Caco-2 (cell line): ENCODE measurements at regions not wholly inside any gene's neighbourhood (a gene's known extent, or its start where the extent isn't known, plus 50 kb on each side); places are given as distances from the start of the nearest gene placed in this dataset.

Source experiments
- BruUV-seq: library from RNA; stranded (reverse); fragments of 400-500 nt; replicated peaks from 2 replicates; lab custom pipeline; 2021; lab: Mats Ljungman, UMichigan
- CTCF ChIA-PET: fragments of 300-600 bp; sonication (Branson Sonifier 250); formaldehyde crosslinking; loops from one replicate; lab custom pipeline; 2022; ENCODE audit warnings: antibody characterized with exemption; lab: Charles Lee
- POLR2A ChIA-PET: fragments of 300-600 bp; sonication (Branson Sonifier 250); formaldehyde crosslinking; loops from one replicate; lab custom pipeline; 2022; ENCODE audit warnings: antibody characterized with exemption; lab: Charles Lee
- DNase-seq, 2 experiments: peaks; one replicate each; pipeline versions ENCODE4 v3.0.0 to v3.0.0-alpha.2; 2020 to 2022
- H3K27me3 ChIP-seq: replicated peaks from 2 replicates; pipeline ENCODE4 v1.6.0; 2011; ENCODE audit warnings: low read length; ENCODE audit not compliant: control insufficient read depth, insufficient read depth
- H3K36me3 ChIP-seq: 2 replicates; pipeline ENCODE4 v1.5.1; 2011; ENCODE audit warnings: low read length; ENCODE audit not compliant: control insufficient read depth, insufficient read depth
- H3K4me1 ChIP-seq: fragments of 250-450 bp; sonication (Bioruptor Pico); 2 replicates; pipeline ENCODE4 v1.5.1; 2020; ENCODE audit warnings: mild to moderate bottlenecking
- H3K4me3 ChIP-seq: 2 replicates; pipeline ENCODE4 v1.5.1; 2011; ENCODE audit warnings: low read depth, mild to moderate bottlenecking, control low read depth, low read length
- H3K9me3 ChIP-seq: fragments of 250-450 bp; sonication (Bioruptor Pico); 2 replicates; pipeline ENCODE4 v1.5.1; 2020; ENCODE audit warnings: mild to moderate bottlenecking, moderate library complexity
- H3K27ac Mint-ChIP-seq: one replicate; pipeline ENCODE4 v1.8.0; 2022; ENCODE audit warnings: mixed read lengths; ENCODE audit not compliant: unreplicated experiment
- H3K27me3 Mint-ChIP-seq: one replicate; pipeline ENCODE4 v1.8.0; 2022; ENCODE audit warnings: mixed read lengths; ENCODE audit not compliant: insufficient read depth, unreplicated experiment
- H3K36me3 Mint-ChIP-seq: one replicate; pipeline ENCODE4 v1.8.0; 2022; ENCODE audit warnings: mild to moderate bottlenecking, mixed read lengths; ENCODE audit not compliant: insufficient read depth, unreplicated experiment
- H3K4me1 Mint-ChIP-seq: one replicate; pipeline ENCODE4 v1.8.0; 2022; ENCODE audit warnings: low read depth, mixed read lengths; ENCODE audit not compliant: unreplicated experiment
- H3K4me3 Mint-ChIP-seq: one replicate; pipeline ENCODE4 v1.8.0; 2022; ENCODE audit warnings: mild to moderate bottlenecking, moderate library complexity, mixed read lengths; ENCODE audit not compliant: unreplicated experiment
- H3K9me3 Mint-ChIP-seq: one replicate; pipeline ENCODE4 v1.8.0; 2022; ENCODE audit warnings: mixed read lengths; ENCODE audit not compliant: unreplicated experiment
- CTCF ChIP-seq, 2 experiments: fragments of 200-600 bp in 1 of 2; IDR thresholded peaks; 1 replicate in 1 of 2; 2 replicates in 1 of 2; pipeline versions ENCODE4 v1.5.1 to v1.8.0; 2011 to 2022; ENCODE audit warnings: antibody characterized with exemption in 1 of 2, control low read depth in 1 of 2, inconsistent platforms in 1 of 2, low read depth in 1 of 2, low read length in 1 of 2, mild to moderate bottlenecking in 1 of 2, moderate library complexity in 1 of 2; ENCODE audit not compliant: insufficient read depth in 1 of 2, severe bottlenecking in 1 of 2, unreplicated experiment in 1 of 2
- intact Hi-C: fragments of 100-400 bp; cut with micrococcal nuclease; formaldehyde crosslinking; loops from one replicate; pipeline ENCODE4 v1.10.0; 2022; ENCODE audit not compliant: unreplicated experiment

DNA sequence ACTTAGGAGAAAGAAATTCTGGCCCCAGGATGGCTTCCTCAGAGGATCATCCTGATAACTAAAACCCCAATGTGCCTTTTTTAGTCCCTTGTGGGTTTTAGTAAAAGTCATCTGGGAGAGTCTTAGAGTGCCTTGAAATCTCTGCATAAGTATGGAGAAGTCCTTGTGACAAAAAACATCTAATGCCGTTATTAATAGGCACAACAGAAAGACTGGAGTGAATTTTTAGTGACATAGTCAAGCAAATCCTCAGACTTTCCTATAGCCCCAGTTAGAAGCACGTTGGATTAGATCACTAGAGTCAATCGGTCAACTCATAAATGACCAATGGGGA is 108.2 kb upstream of the MPDZ start:
- H3K4me1 Mint-ChIP-seq: no peaks in the 10 kb centered on the region
- H3K36me3 Mint-ChIP-seq: no peaks in the 10 kb centered on the region
- H3K27me3 Mint-ChIP-seq: no peaks in the 10 kb centered on the region
- BruUV-seq: no TSS peak
- H3K9me3 Mint-ChIP-seq: peaks cover 10% of the 10 kb centered on the region
- H3K27ac Mint-ChIP-seq: no peak overlapping the region
- Histone ChIP-seq H3K36me3 (no peaks in the 10 kb centered on the region), H3K9me3 (no peaks in the 10 kb centered on the region), H3K4me3 (no peak overlapping the region), H3K4me1 (no peaks in the 10 kb centered on the region), H3K27me3 (no peaks in the 10 kb centered on the region)
- CTCF ChIA-PET: no interaction called here
- intact Hi-C loops: no loop called here
- DNase-seq: no peak
- TF ChIP-seq CTCF (IDR thresholded peaks at IDR 0.05; ENCODE audit: insufficient read depth in 1 of 2, low read depth in 1 of 2, low read length in 1 of 2, severe bottlenecking in 1 of 2, unreplicated experiment in 1 of 2): no peak
- POLR2A ChIA-PET: no interaction called here
- no peak overlapping the region for H3K4me3 Mint-ChIP-seq

DNA sequence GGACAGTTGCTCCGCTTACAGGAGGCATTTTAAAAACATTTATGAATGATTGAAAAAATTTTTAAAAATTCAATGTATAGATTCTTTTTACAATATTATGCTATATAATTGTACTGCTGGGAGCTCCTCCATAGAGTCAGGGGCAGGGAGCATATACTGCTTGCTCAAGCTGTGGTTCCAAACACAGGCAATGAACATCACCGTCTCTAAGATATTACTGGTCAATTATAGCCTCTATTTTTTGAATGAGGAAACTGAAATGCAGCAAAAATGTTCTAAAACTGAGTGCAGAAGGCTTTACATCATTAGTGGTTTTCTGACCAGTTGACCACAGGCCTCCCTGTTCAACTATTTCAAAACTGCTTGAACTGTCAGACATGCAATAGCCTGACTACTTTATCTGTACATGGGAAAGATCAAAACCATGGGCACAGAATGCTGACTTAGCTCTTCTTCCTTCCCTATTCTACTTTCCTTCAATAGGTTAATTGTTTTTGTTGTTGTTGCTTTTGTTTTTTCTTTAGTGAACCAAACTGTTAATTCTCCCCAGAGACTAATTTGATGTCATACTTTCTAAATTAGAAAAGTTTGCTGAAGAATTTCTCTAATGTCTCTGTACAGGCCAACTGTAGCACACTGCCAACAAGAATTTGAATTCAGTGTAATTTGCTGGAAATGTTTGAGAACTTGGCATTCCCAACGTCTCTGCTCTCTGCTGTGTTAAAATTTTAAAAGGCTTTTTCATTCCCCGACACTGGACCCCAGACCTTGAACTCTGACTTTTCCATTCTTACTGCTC is 107.6 kb upstream of the MPDZ start:
- Mint-ChIP-seq H3K27ac (no peak overlapping the region), H3K9me3 (peaks cover 10% of the 10 kb centered on the region), H3K4me3 (no peak overlapping the region), H3K27me3 (no peaks in the 10 kb centered on the region), H3K36me3 (no peaks in the 10 kb centered on the region), H3K4me1 (no peaks in the 10 kb centered on the region)
- BruUV-seq: no TSS peak
- H3K27me3 ChIP-seq: no peaks in the 10 kb centered on the region
- no peak for TF ChIP-seq CTCF (IDR thresholded peaks at IDR 0.05; ENCODE audit: insufficient read depth in 1 of 2, low read depth in 1 of 2, low read length in 1 of 2, severe bottlenecking in 1 of 2, unreplicated experiment in 1 of 2)
- no peak for DNase-seq
- intact Hi-C loops: no loop called here
- ChIA-PET CTCF (no interaction called here), POLR2A (no interaction called here)
- H3K36me3 ChIP-seq: no peaks in the 10 kb centered on the region
- H3K4me1 ChIP-seq: no peaks in the 10 kb centered on the region
- no peaks in the 10 kb centered on the region for H3K9me3 ChIP-seq
- no peak overlapping the region for H3K4me3 ChIP-seq

DNA sequence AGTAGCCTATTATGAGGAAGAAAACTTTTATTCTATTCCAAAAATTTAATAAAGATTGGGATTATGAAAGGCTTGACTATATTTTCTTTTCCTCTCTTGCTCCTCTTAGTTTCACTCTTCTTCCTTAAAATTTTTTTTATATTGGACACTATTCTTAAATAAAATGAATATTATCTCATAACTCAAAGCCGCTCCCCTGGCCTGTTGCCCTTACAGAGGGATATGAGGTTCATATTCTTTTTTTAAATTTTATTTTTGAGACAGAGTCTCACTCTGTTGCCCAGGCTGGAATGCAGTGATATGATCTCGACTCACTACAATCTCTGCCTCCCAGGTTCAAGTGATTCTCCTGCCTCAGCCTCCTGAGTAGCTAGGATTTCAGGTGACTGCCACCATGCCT is 106.8 kb upstream of the MPDZ start:
- Mint-ChIP-seq H3K36me3 (no peaks in the 10 kb centered on the region), H3K4me3 (no peak overlapping the region), H3K9me3 (peaks cover 10% of the 10 kb centered on the region), H3K27me3 (no peaks in the 10 kb centered on the region), H3K27ac (no peak overlapping the region), H3K4me1 (no peaks in the 10 kb centered on the region)
- TF ChIP-seq CTCF (IDR thresholded peaks at IDR 0.05; ENCODE audit: insufficient read depth in 1 of 2, low read depth in 1 of 2, low read length in 1 of 2, severe bottlenecking in 1 of 2, unreplicated experiment in 1 of 2): no peak
- H3K27me3 ChIP-seq: no peaks in the 10 kb centered on the region
- ChIA-PET CTCF (no interaction called here), POLR2A (no interaction called here)
- no TSS peak for BruUV-seq
- intact Hi-C loops: no loop called here
- no peaks in the 10 kb centered on the region for H3K9me3 ChIP-seq
- H3K36me3 ChIP-seq: no peaks in the 10 kb centered on the region
- H3K4me1 ChIP-seq: no peaks in the 10 kb centered on the region
- H3K4me3 ChIP-seq: no peak overlapping the region
- no peak for DNase-seq
